GM12864 (cell line): ENCODE measurements at regions not wholly inside any gene's neighbourhood (a gene's known extent, or its start where the extent isn't known, plus 50 kb on each side); places are given as distances from the start of the nearest gene placed in this dataset.

Experiments
- DNase-seq: peaks from one replicate; pipeline ENCODE4 v3.0.0-alpha.2; 2011; ENCODE audit warnings: low read depth
- H3K4me3 ChIP-seq: 2 replicates; pipeline ENCODE4 v1.5.1; 2011; ENCODE audit warnings: mild to moderate bottlenecking, low read depth, low read length, control low read depth
- CTCF ChIP-seq: IDR thresholded peaks from 2 replicates; pipeline ENCODE4 v1.5.1; 2011; ENCODE audit warnings: low read depth, mild to moderate bottlenecking, moderate library complexity, low read length, control low read depth, inconsistent platforms; ENCODE audit errors: missing control alignments

- no peak overlapping the region for H3K4me3 ChIP-seq
- DNase-seq = no peak
- TF ChIP-seq CTCF = no peak
These were observed 666.8 kb upstream of the NDST4 start for GRCh38 chr4:115780268-115780667.

DNA sequence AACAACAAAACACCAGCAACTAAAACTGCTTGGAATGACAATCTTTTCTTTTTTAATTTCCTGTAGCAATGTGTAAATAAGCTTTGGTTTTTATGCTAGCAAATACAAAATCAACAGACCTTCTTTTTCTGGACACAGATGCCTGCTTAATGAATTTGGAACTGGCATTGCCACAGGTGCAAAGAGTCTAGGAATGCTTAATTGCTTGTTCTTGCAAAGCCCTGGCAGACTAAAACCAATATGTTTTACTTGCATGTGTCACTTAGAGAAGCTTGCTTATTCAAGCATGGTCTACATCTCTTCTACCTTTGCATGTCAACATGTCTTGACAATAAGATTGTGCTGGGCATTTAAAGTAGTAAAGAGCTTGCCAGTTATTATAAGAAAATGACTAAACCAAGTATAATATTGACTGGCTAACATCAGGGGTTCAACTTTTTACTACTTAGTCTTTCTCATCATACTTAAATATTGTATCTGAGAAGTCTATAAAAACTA, 656.7 kb upstream of the NDST4 start:
- TF ChIP-seq CTCF = no peak
- no peak for DNase-seq
- no peak overlapping the region for H3K4me3 ChIP-seq

- TF ChIP-seq CTCF = no peak
These were observed 656.0 kb upstream of the NDST4 start for GRCh38 chr4:115769396-115769795.

GRCh38 chr4:115763051-115763450, 649.6 kb upstream of the NDST4 start:
- no peak for DNase-seq
- TF ChIP-seq CTCF = no peak
- H3K4me3 ChIP-seq = no peak overlapping the region

More at GRCh38 chr4:115769396-115769795, 656.0 kb upstream of the NDST4 start:
- no peak overlapping the region for H3K4me3 ChIP-seq
- no peak for DNase-seq

DNA sequence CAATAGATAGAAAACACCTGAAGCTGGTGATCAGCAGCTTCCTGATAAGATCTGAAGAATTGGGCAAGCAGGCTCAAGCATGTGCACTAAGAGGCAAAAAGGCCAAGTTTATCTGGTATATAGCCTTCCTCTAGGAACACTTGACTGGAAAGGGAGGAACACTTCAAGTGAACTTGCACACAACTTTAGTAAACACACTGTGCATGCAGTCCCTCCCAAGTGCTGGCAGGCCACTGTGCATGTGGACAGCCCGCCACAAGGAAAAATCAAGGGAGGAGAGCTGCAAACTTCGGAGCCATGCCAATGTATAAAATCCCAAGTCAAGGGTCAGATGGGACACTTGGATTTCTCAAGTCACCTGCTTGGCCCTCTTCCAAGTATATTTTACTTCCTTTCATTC, 645.8 kb upstream of the NDST4 start:
- no peak for TF ChIP-seq CTCF
- no peak overlapping the region for H3K4me3 ChIP-seq

GRCh38 chr4:115749404-115749803, 636.0 kb upstream of the NDST4 start:
- H3K4me3 ChIP-seq = no peak overlapping the region
- DNase-seq = no peak
- no peak for TF ChIP-seq CTCF

More for the DNA sequence above, 645.8 kb upstream of the NDST4 start:
- no peak for DNase-seq

- no peak overlapping the region for H3K4me3 ChIP-seq
- no peak for DNase-seq
- TF ChIP-seq CTCF = no peak
These were observed 627.4 kb upstream of the NDST4 start for GRCh38 chr4:115740806-115741205.
